Brain microvascular endothelial cell (primary cell): ENCODE measurements at regions not wholly inside any gene's neighbourhood (a gene's known extent, or its start where the extent isn't known, plus 50 kb on each side); places are given as distances from the start of the nearest gene placed in this dataset.

Experiments used
- DNase-seq: peaks from one replicate; pipeline ENCODE4 v3.0.0-alpha.2; 2020
- H3K27ac ChIP-seq: fragments of 250-450 bp; sonication (Bioruptor Pico); 2 replicates; pipeline ENCODE4 v1.5.1; 2020; ENCODE audit warnings: mild to moderate bottlenecking, moderate library complexity
- H3K27me3 ChIP-seq: fragments of 250-450 bp; sonication (Bioruptor Pico); replicated peaks from 2 replicates; pipeline ENCODE4 v1.5.1; 2020; ENCODE audit warnings: mild to moderate bottlenecking
- H3K36me3 ChIP-seq: fragments of 250-450 bp; sonication (Bioruptor Pico); replicated peaks from 2 replicates; pipeline ENCODE4 v1.5.1; 2020; ENCODE audit warnings: mild to moderate bottlenecking
- H3K4me3 ChIP-seq: 2 replicates; pipeline ENCODE4 v1.5.1; 2011; ENCODE audit warnings: low read depth, mild to moderate bottlenecking, control low read depth, low read length, moderate library complexity
- CTCF ChIP-seq: IDR thresholded peaks from 2 replicates; pipeline ENCODE4 v1.5.1; 2011; ENCODE audit warnings: low read depth, mild to moderate bottlenecking, moderate library complexity, low read length, control low read depth, inconsistent platforms; ENCODE audit errors: missing control alignments
- in situ Hi-C: cut with HindIII; loops from 2 replicates; pipeline ENCODE4 v1.10.0; 2017; ENCODE audit warnings: low sequenced_read_pairs, low pct_ligation_motif_present

GRCh38 chr4:66094070-66094469 lies 423.8 kb upstream of the EPHA5 start:
- no peak for TF ChIP-seq CTCF
- DNase-seq: no peak

GRCh38 chr4:66091786-66092185 lies 421.5 kb upstream of the EPHA5 start:
- H3K27me3 ChIP-seq: no peaks in the 10 kb centered on the region
- in situ Hi-C loops: no loop called here
- TF ChIP-seq CTCF: no peak
- no peak overlapping the region for H3K4me3 ChIP-seq
- H3K27ac ChIP-seq: no peak overlapping the region
- DNase-seq: no peak
- no peaks in the 10 kb centered on the region for H3K36me3 ChIP-seq

More at GRCh38 chr4:66094070-66094469, 423.8 kb upstream of the EPHA5 start:
- no peak overlapping the region for H3K4me3 ChIP-seq
- no peak overlapping the region for H3K27ac ChIP-seq
- no peaks in the 10 kb centered on the region for H3K36me3 ChIP-seq
- H3K27me3 ChIP-seq: no peaks in the 10 kb centered on the region
- in situ Hi-C loops: no loop called here

GRCh38 chr4:66073961-66074360 lies 403.7 kb upstream of the EPHA5 start:
- DNase-seq: no peak
- Histone ChIP-seq H3K4me3 (no peak overlapping the region), H3K36me3 (no peaks in the 10 kb centered on the region), H3K27me3 (no peaks in the 10 kb centered on the region), H3K27ac (no peak overlapping the region)
- in situ Hi-C loops: no loop called here
- no peak for TF ChIP-seq CTCF

- DNase-seq: no peak
- H3K27ac ChIP-seq: no peak overlapping the region
- no peaks in the 10 kb centered on the region for H3K27me3 ChIP-seq
- no peaks in the 10 kb centered on the region for H3K36me3 ChIP-seq
- no peak for TF ChIP-seq CTCF
- no peak overlapping the region for H3K4me3 ChIP-seq
- in situ Hi-C loops: no loop called here
Observed at GRCh38 chr4:66071911-66072310, 401.6 kb upstream of the EPHA5 start.

GRCh38 chr4:66062921-66063320 lies 392.6 kb upstream of the EPHA5 start:
- Histone ChIP-seq H3K36me3 (no peaks in the 10 kb centered on the region), H3K27me3 (no peaks in the 10 kb centered on the region), H3K27ac (no peak overlapping the region), H3K4me3 (no peak overlapping the region)
- TF ChIP-seq CTCF: no peak
- in situ Hi-C loops: no loop called here
- no peak for DNase-seq

- peak overlapping the region; percentile 36 for H3K27ac ChIP-seq
- H3K36me3 ChIP-seq: no peaks in the 10 kb centered on the region
- TF ChIP-seq CTCF: no peak
- H3K4me3 ChIP-seq: no peak overlapping the region
- H3K27me3 ChIP-seq: no peaks in the 10 kb centered on the region
- in situ Hi-C loops: no loop called here
- DNase-seq: no peak
Observed at GRCh38 chr4:66062044-66062443, 391.8 kb upstream of the EPHA5 start.
